ENCODE measurements at regions not wholly inside any gene's neighbourhood (a gene's known extent, or its start where the extent isn't known, plus 50 kb on each side); places are given as distances from the start of the nearest gene placed in this dataset.
A peak's percentile ranks its signal among the peaks of the same experiment; 100 is the strongest.

DNA sequence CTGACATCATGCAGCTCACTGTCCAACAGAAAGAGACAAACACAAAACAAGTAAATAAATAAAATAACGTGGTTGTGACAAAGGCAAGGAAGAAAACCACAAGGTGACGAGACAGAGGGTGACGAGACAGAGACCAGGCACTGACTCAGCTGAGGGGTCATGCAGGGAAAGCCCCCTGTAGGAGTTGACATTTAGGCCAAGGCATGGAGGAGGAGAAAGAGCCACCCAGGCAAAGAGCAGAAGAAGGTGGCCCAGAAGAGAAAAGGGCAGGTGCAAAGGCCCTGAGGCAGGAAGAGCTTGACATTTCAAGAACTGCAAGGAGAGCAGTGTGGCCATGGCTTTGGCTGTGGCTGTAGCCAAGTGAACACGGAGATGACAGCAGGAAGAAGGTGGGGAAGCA lies 65.1 kb upstream of the ID3 start:
- Histone ChIP-seq H2BK15ac (ENCODE audit: low read depth, poor library complexity, severe bottlenecking) (no peak overlapping the region), H3K4me2 (ENCODE audit: low read length, poor library complexity, severe bottlenecking) (no peak overlapping the region), H3K4me3 (ENCODE audit: insufficient read depth in 1 of 2, low read depth in 1 of 2, low read length in 2 of 2) (no peak overlapping the region), H3K9me3 (ENCODE audit: control insufficient read depth, low read length) (no peaks in the 10 kb centered on the region), H3K27ac (ENCODE audit: low read length, poor library complexity, severe bottlenecking) (no peak overlapping the region), H2BK120ac (ENCODE audit: low read depth, low read length) (no peak overlapping the region), H3K36me3 (ENCODE audit: control insufficient read depth in 1 of 2, insufficient read depth in 2 of 2, low read depth in 1 of 2, low read length in 2 of 2) (no peaks in the 10 kb centered on the region), H3K4ac (ENCODE audit: low read depth in 1 of 2, low read length in 2 of 2) (no peak overlapping the region), H4K8ac (ENCODE audit: low read length) (no peak overlapping the region), H3K79me1 (replicated peaks; ENCODE audit: low read length, poor library complexity, severe bottlenecking) (no peaks in the 10 kb centered on the region), H3K9ac (ENCODE audit: low read length) (no peak overlapping the region), H2BK12ac (ENCODE audit: low read length in 2 of 2) (no peak overlapping the region), H2BK5ac (ENCODE audit: low read depth, low read length, poor library complexity, severe bottlenecking) (no peak overlapping the region), H3K18ac (ENCODE audit: low read depth in 1 of 2, low read length in 2 of 2) (no peak overlapping the region), H2AFZ (ENCODE audit: low read depth, low read length) (no peak overlapping the region), H3K14ac (ENCODE audit: low read length in 2 of 2) (no peak overlapping the region), H3K4me1 (ENCODE audit: control insufficient read depth, insufficient read depth, low read depth, low read length) (peaks cover 4% of the 10 kb centered on the region), H4K91ac (ENCODE audit: low read length) (no peak overlapping the region), H2AK5ac (ENCODE audit: low read length, severe bottlenecking) (no peak overlapping the region), H3K27me3 (ENCODE audit: control insufficient read depth in 1 of 2, insufficient read depth in 1 of 2, low read length in 2 of 2) (peaks cover 26 to 29% of the 10 kb centered on the region in 2 experiments), H3K23ac (ENCODE audit: low read length in 2 of 2) (no peak overlapping the region)
- 60% methylated on average over 4 of the region's 4 CpGs for WGBS
- no peak for DNase-seq

DNA sequence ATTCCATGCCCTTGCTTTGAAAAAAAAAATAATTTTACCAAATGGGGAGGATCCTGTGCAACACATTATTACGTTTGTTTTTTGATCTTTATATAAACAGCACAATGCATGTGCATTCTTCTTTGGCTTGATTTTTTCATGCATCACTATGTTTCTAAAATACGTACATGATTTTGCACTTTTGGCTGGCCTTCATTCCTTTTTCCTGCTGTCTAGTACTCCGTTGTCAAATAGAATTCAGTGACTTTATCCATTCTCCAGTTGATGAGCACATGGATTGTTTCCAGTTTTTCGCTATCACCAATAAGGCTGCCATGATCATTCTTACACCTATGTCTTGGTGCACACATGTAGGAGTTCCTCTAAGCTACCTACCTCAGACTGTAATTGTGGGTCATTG lies 63.0 kb upstream of the ID3 start:
- no peak overlapping the region for H2AK5ac ChIP-seq (ENCODE audit: low read length, severe bottlenecking)
- H3K4me3 ChIP-seq (ENCODE audit: insufficient read depth in 1 of 2, low read depth in 1 of 2, low read length in 2 of 2) = no peak overlapping the region
- H3K79me1 ChIP-seq (replicated peaks; ENCODE audit: low read length, poor library complexity, severe bottlenecking) = no peaks in the 10 kb centered on the region
- H3K4me2 ChIP-seq (ENCODE audit: low read length, poor library complexity, severe bottlenecking) = no peak overlapping the region
- H3K9ac ChIP-seq (ENCODE audit: low read length) = no peak overlapping the region
- H3K14ac ChIP-seq (ENCODE audit: low read length in 2 of 2) = no peak overlapping the region
- H2BK120ac ChIP-seq (ENCODE audit: low read depth, low read length) = no peak overlapping the region
- no peak overlapping the region for H2BK15ac ChIP-seq (ENCODE audit: low read depth, poor library complexity, severe bottlenecking)
- no peaks in the 10 kb centered on the region for H3K9me3 ChIP-seq (ENCODE audit: control insufficient read depth, low read length)
- peaks cover 6% of the 10 kb centered on the region for H3K4me1 ChIP-seq (ENCODE audit: control insufficient read depth, insufficient read depth, low read depth, low read length)
- no peak overlapping the region for H2BK5ac ChIP-seq (ENCODE audit: low read depth, low read length, poor library complexity, severe bottlenecking)
- H2BK12ac ChIP-seq (ENCODE audit: low read length in 2 of 2) = no peak overlapping the region
- H3K23ac ChIP-seq (ENCODE audit: low read length in 2 of 2) = no peak overlapping the region
- no peak overlapping the region for H2AFZ ChIP-seq (ENCODE audit: low read depth, low read length)
- DNase-seq = no peak
- peaks cover 38 to 40% of the 10 kb centered on the region in 2 experiments for H3K27me3 ChIP-seq (ENCODE audit: control insufficient read depth in 1 of 2, insufficient read depth in 1 of 2, low read length in 2 of 2)
- WGBS = 93% methylated on average over 4 of the region's 4 CpGs
- no peak overlapping the region for H3K4ac ChIP-seq (ENCODE audit: low read depth in 1 of 2, low read length in 2 of 2)
- no peak overlapping the region for H3K27ac ChIP-seq (ENCODE audit: low read length, poor library complexity, severe bottlenecking)
- H3K36me3 ChIP-seq (ENCODE audit: control insufficient read depth in 1 of 2, insufficient read depth in 2 of 2, low read depth in 1 of 2, low read length in 2 of 2) = no peaks in the 10 kb centered on the region
- H4K91ac ChIP-seq (ENCODE audit: low read length) = no peak overlapping the region
- no peak overlapping the region for H3K18ac ChIP-seq (ENCODE audit: low read depth in 1 of 2, low read length in 2 of 2)
- H4K8ac ChIP-seq (ENCODE audit: low read length) = no peak overlapping the region

DNA sequence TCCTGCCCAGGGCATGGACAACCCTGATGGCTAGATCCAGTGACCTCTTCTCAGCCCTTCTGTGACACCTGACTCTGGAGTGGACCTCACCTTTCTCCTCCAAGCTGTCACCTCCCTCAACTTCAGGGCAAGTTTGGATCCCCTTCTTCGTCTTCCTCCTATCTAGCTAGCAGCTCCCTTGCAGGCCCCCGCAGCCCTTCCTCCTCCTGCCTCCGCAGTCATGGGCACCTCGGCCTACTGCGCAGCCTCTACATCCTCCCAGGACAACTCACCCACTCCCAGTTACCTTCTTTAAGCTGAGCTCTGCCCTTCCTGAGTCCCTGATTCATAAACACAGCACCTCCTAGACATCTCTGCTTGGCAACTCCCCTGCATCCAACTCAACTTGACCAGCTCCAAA lies 61.3 kb upstream of the ID3 start:
- Histone ChIP-seq H3K4ac (ENCODE audit: low read depth in 1 of 2, low read length in 2 of 2) (no peak overlapping the region), H3K36me3 (ENCODE audit: control insufficient read depth in 1 of 2, insufficient read depth in 2 of 2, low read depth in 1 of 2, low read length in 2 of 2) (no peaks in the 10 kb centered on the region), H3K4me2 (ENCODE audit: low read length, poor library complexity, severe bottlenecking) (no peak overlapping the region), H3K9ac (ENCODE audit: low read length) (no peak overlapping the region), H2BK12ac (ENCODE audit: low read length in 2 of 2) (no peak overlapping the region), H2BK5ac (ENCODE audit: low read depth, low read length, poor library complexity, severe bottlenecking) (no peak overlapping the region), H4K8ac (ENCODE audit: low read length) (no peak overlapping the region), H2BK120ac (ENCODE audit: low read depth, low read length) (no peak overlapping the region), H3K4me1 (ENCODE audit: control insufficient read depth, insufficient read depth, low read depth, low read length) (peaks cover 6% of the 10 kb centered on the region), H3K9me3 (ENCODE audit: control insufficient read depth, low read length) (no peaks in the 10 kb centered on the region), H3K27me3 (ENCODE audit: control insufficient read depth in 1 of 2, insufficient read depth in 1 of 2, low read length in 2 of 2) (peaks cover 41 to 52% of the 10 kb centered on the region in 2 experiments), H3K79me1 (replicated peaks; ENCODE audit: low read length, poor library complexity, severe bottlenecking) (no peaks in the 10 kb centered on the region), H3K23ac (ENCODE audit: low read length in 2 of 2) (no peak overlapping the region), H2AK5ac (ENCODE audit: low read length, severe bottlenecking) (no peak overlapping the region), H3K14ac (ENCODE audit: low read length in 2 of 2) (no peak overlapping the region), H2BK15ac (ENCODE audit: low read depth, poor library complexity, severe bottlenecking) (no peak overlapping the region), H3K4me3 (ENCODE audit: insufficient read depth in 1 of 2, low read depth in 1 of 2, low read length in 2 of 2) (no peak overlapping the region), H3K18ac (ENCODE audit: low read depth in 1 of 2, low read length in 2 of 2) (no peak overlapping the region), H3K27ac (ENCODE audit: low read length, poor library complexity, severe bottlenecking) (no peak overlapping the region), H2AFZ (ENCODE audit: low read depth, low read length) (no peak overlapping the region), H4K91ac (ENCODE audit: low read length) (no peak overlapping the region)
- 96% methylated on average over 5 of the region's 5 CpGs for WGBS
- no peak for DNase-seq

DNA sequence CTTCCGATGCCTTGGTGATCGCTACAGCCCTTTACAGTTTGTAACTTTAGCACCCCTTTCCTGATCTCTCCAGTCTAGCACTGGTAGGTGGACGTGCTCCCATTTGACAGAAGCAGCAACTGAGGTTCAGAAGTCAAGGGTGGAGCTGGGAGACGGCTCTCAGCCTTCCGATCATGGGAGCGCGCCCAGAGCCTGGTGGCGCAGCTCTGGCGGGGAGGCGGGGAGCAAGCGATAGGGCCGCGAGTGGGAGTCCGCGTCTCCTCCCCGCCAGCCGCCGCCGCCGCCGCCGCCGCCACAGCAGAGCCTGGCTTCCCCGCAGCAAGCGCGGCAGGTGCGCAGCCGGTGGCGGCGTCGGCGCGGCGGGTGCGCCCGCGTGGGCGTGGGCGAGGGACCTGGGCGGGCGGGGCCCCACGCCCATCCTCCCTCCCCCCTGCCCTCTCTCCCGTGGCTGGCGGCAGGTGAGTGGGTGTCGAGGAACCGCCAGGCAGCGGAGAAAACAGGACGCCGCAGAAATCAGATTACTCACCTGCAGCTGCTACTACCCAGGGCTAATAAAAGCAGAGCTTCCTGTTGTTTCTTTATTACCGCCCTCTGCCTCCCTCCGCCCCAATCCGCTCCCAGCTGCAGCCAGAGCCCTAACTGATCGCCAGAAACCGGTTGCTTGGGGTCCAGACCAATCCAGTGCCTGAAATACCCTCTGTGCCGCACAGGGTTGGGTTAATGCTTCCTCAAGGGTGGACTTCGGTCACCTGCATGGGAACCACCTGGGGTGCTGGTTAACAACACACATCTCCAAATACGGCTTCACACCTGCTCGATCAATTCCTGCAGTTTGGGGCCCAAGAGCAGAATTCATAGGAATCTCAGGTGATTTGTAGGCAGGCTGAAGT lies 60.2 kb upstream of the ID3 start:
- H3K9ac ChIP-seq (ENCODE audit: low read length) = no peak overlapping the region

More for the DNA sequence above, 60.2 kb upstream of the ID3 start:
- H3K14ac ChIP-seq (ENCODE audit: low read length in 2 of 2) = no peak overlapping the region
- H4K91ac ChIP-seq (ENCODE audit: low read length) = no peak overlapping the region
- H3K4me3 ChIP-seq (ENCODE audit: insufficient read depth in 1 of 2, low read depth in 1 of 2, low read length in 2 of 2) = peak overlapping the region in 1 of 2 experiments; percentile 29
- peaks cover 6% of the 10 kb centered on the region for H3K4me1 ChIP-seq (ENCODE audit: control insufficient read depth, insufficient read depth, low read depth, low read length)
- no peak overlapping the region for H2AK5ac ChIP-seq (ENCODE audit: low read length, severe bottlenecking)
- H4K8ac ChIP-seq (ENCODE audit: low read length) = no peak overlapping the region
- H3K18ac ChIP-seq (ENCODE audit: low read depth in 1 of 2, low read length in 2 of 2) = peak overlapping the region in 1 of 2 experiments; percentile 34
- H3K9me3 ChIP-seq (ENCODE audit: control insufficient read depth, low read length) = no peaks in the 10 kb centered on the region
- no peaks in the 10 kb centered on the region for H3K79me1 ChIP-seq (replicated peaks; ENCODE audit: low read length, poor library complexity, severe bottlenecking)
- DNase-seq = no peak
- no peak overlapping the region for H2BK120ac ChIP-seq (ENCODE audit: low read depth, low read length)
- no peak overlapping the region for H3K27ac ChIP-seq (ENCODE audit: low read length, poor library complexity, severe bottlenecking)
- peak overlapping the region in 1 of 2 experiments; percentile 14 for H3K23ac ChIP-seq (ENCODE audit: low read length in 2 of 2)
- H2AFZ ChIP-seq (ENCODE audit: low read depth, low read length) = no peak overlapping the region
- peaks cover 52 to 61% of the 10 kb centered on the region in 2 experiments for H3K27me3 ChIP-seq (ENCODE audit: control insufficient read depth in 1 of 2, insufficient read depth in 1 of 2, low read length in 2 of 2)
- no peak overlapping the region for H2BK5ac ChIP-seq (ENCODE audit: low read depth, low read length, poor library complexity, severe bottlenecking)
- peak overlapping the region; percentile 62 for H2BK15ac ChIP-seq (ENCODE audit: low read depth, poor library complexity, severe bottlenecking)
- WGBS = 21% methylated on average over 23 of the region's 58 CpGs
- H3K4ac ChIP-seq (ENCODE audit: low read depth in 1 of 2, low read length in 2 of 2) = no peak overlapping the region
- H2BK12ac ChIP-seq (ENCODE audit: low read length in 2 of 2) = peak overlapping the region in 1 of 2 experiments; percentile 47
- H3K36me3 ChIP-seq (ENCODE audit: control insufficient read depth in 1 of 2, insufficient read depth in 2 of 2, low read depth in 1 of 2, low read length in 2 of 2) = no peaks in the 10 kb centered on the region
- H3K4me2 ChIP-seq (ENCODE audit: low read length, poor library complexity, severe bottlenecking) = peak overlapping the region; percentile 55
